Hindlimb muscle (tissue), 1 donor: ENCODE measurements at regions not wholly inside any gene's neighbourhood (a gene's known extent, or its start where the extent isn't known, plus 50 kb on each side); places are given as distances from the start of the nearest gene placed in this dataset.
A peak's percentile ranks its signal among the peaks of the same experiment; 100 is the strongest.
"Not testable (repeated sequence)": the region's sequence is repeated elsewhere in the genome, so short reads cannot be mapped to it uniquely, and the experiment has no call there.

ENCODE experiments used
- DNase-seq: peaks from one replicate; pipeline ENCODE4 v3.0.0-alpha.2; 2013

- no peak for DNase-seq
Observed at GRCh38 chr15:92705764-92706163, 50.2 kb upstream of the FAM174B start.

GRCh38 chr15:92706201-92706600, 50.6 kb upstream of the FAM174B start:
- DNase-seq: no peak

GRCh38 chr15:92707880-92708551, 52.4 kb upstream of the FAM174B start:
- no peak for DNase-seq

GRCh38 chr15:92708635-92709034, 53.1 kb upstream of the FAM174B start:
- no peak for DNase-seq

- no peak for DNase-seq
Observed at GRCh38 chr15:92709110-92709790, 53.7 kb upstream of the FAM174B start.

- DNase-seq: no peak
Observed at GRCh38 chr15:92711457-92711831, 55.9 kb upstream of the FAM174B start.

GRCh38 chr15:92714077-92714476, 58.5 kb upstream of the FAM174B start:
- peak; percentile 54 for DNase-seq

GRCh38 chr15:92714477-92715401, 59.2 kb upstream of the FAM174B start:
- peak; percentile 90 for DNase-seq

GRCh38 chr15:92715758-92716157, 60.2 kb upstream of the FAM174B start:
- peak; percentile 56 for DNase-seq

- no peak for DNase-seq
Observed at GRCh38 chr15:92719021-92719420, 63.4 kb upstream of the FAM174B start.

- no peak for DNase-seq
Observed at GRCh38 chr15:92724144-92724543, 68.6 kb upstream of the FAM174B start.

- no peak for DNase-seq
Observed at GRCh38 chr15:92725171-92725570, 69.6 kb upstream of the FAM174B start.

- no peak for DNase-seq
Observed at GRCh38 chr15:92728266-92728665, 72.7 kb upstream of the FAM174B start.

GRCh38 chr15:92733090-92733933, 77.7 kb upstream of the FAM174B start:
- DNase-seq: no peak

GRCh38 chr15:92733934-92734521, 78.5 kb upstream of the FAM174B start:
- peak; percentile 61 for DNase-seq

- DNase-seq: not testable (repeated sequence)
Observed at GRCh38 chr15:92739246-92739645, 83.7 kb upstream of the FAM174B start.

GRCh38 chr15:92745845-92746271, 90.3 kb upstream of the FAM174B start:
- DNase-seq: no peak

- no peak for DNase-seq
Observed at GRCh38 chr15:92747047-92747446, 91.5 kb upstream of the FAM174B start.

GRCh38 chr15:92749216-92749615, 93.6 kb upstream of the FAM174B start:
- peak; percentile 17 for DNase-seq

GRCh38 chr15:92749946-92750345, 94.4 kb upstream of the FAM174B start:
- no peak for DNase-seq

GRCh38 chr15:92751528-92751927, 96.0 kb upstream of the FAM174B start:
- DNase-seq: no peak

GRCh38 chr15:92753591-92753990, 98.0 kb upstream of the FAM174B start:
- DNase-seq: no peak
